ENCODE measurements at regions not wholly inside any gene's neighbourhood (a gene's known extent, or its start where the extent isn't known, plus 50 kb on each side); places are given as distances from the start of the nearest gene placed in this dataset.

DNA sequence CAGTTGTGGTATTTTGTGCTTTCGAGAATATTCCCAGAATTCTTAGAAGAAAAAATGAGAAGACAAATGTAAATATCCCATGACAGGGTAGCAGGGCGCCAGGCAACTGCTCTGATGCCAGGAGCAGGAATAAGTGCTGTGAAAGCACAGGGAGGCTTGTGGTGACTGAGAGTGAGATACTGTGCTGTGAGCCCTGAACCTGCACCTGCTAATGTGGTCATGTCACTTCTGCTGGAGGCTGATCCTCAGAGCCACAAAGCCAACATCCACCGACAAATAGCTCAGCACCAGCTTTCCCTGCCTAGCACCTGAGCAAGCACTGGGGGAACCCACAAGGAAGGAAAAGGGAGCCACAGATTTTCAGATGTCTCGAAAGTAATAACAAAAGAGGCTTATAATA is 368.6 kb upstream of the CDH4 start:
- TF ChIP-seq, protein P1, sequence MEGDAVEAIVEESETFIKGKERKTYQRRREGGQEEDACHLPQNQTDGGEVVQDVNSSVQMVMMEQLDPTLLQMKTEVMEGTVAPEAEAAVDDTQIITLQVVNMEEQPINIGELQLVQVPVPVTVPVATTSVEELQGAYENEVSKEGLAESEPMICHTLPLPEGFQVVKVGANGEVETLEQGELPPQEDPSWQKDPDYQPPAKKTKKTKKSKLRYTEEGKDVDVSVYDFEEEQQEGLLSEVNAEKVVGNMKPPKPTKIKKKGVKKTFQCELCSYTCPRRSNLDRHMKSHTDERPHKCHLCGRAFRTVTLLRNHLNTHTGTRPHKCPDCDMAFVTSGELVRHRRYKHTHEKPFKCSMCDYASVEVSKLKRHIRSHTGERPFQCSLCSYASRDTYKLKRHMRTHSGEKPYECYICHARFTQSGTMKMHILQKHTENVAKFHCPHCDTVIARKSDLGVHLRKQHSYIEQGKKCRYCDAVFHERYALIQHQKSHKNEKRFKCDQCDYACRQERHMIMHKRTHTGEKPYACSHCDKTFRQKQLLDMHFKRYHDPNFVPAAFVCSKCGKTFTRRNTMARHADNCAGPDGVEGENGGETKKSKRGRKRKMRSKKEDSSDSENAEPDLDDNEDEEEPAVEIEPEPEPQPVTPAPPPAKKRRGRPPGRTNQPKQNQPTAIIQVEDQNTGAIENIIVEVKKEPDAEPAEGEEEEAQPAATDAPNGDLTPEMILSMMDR (IDR thresholded peaks at IDR 0.05), result no peak
- Histone ChIP-seq H3K36me3 (ENCODE audit: low read depth) (no peaks in the 10 kb centered on the region), H3K4me1 (ENCODE audit: low read depth) (no peaks in the 10 kb centered on the region), H3K4me3 (no peak overlapping the region), H3K9me3 (no peaks in the 10 kb centered on the region)
- intact Hi-C loops (cut with DNase I, micrococcal nuclease), result no loop called here
- ATAC-seq (no peak), DNase-seq (no peak)

DNA sequence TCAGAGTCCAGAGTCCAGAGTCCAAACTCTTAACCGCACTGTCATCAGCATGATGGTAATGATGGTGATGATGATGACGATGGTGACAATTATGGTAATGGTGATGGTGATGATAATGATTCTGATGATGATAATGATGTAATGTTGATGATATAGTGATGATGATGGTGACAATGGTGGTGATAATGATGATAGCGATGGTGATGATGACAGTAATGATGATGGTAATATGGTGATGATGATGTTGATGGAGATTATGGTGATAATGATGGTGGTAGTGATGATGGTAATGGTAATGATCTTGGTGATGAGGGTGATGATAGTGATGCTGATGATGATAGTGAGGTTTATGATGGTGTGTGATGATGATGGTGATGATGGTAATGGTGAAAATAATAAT is 367.8 kb upstream of the CDH4 start:
- H3K36me3 ChIP-seq (ENCODE audit: low read depth), result no peaks in the 10 kb centered on the region
- no peak for ATAC-seq
- no peaks in the 10 kb centered on the region for H3K4me1 ChIP-seq (ENCODE audit: low read depth)
- TF ChIP-seq, protein P1 (IDR thresholded peaks at IDR 0.05), result no peak
- peaks cover under 1% of the 10 kb centered on the region for H3K9me3 ChIP-seq
- H3K4me3 ChIP-seq, result no peak overlapping the region
- no peak for DNase-seq
- intact Hi-C loops (cut with DNase I, micrococcal nuclease), result no loop called here

DNA sequence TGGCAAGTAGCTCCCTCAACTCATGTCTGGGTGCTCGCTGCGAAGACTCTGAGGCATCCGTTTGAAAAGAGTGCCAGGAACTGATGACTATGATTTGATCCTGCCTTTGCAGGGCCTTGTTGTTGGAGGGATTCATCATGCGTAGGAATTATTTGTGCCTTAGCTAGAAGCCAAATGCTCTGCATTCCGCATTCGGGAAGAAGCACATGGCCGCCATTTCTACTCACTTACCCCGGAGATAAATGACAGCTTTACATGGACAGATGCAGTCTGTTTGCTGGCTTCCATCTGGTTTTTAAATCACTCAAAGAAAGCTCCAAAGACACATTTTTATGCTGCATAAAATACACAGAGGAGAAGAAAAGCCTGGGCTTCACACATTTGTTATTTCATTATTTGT is 363.3 kb upstream of the CDH4 start:
- H3K9me3 ChIP-seq, result peaks cover 11% of the 10 kb centered on the region
- H3K36me3 ChIP-seq (ENCODE audit: low read depth), result no peaks in the 10 kb centered on the region
- no peak overlapping the region for H3K4me3 ChIP-seq
- no peaks in the 10 kb centered on the region for H3K4me1 ChIP-seq (ENCODE audit: low read depth)
- ATAC-seq (no peak), DNase-seq (no peak)
- TF ChIP-seq, protein P1 (IDR thresholded peaks at IDR 0.05), result no peak
- intact Hi-C loops (cut with DNase I, micrococcal nuclease), result no loop called here

DNA sequence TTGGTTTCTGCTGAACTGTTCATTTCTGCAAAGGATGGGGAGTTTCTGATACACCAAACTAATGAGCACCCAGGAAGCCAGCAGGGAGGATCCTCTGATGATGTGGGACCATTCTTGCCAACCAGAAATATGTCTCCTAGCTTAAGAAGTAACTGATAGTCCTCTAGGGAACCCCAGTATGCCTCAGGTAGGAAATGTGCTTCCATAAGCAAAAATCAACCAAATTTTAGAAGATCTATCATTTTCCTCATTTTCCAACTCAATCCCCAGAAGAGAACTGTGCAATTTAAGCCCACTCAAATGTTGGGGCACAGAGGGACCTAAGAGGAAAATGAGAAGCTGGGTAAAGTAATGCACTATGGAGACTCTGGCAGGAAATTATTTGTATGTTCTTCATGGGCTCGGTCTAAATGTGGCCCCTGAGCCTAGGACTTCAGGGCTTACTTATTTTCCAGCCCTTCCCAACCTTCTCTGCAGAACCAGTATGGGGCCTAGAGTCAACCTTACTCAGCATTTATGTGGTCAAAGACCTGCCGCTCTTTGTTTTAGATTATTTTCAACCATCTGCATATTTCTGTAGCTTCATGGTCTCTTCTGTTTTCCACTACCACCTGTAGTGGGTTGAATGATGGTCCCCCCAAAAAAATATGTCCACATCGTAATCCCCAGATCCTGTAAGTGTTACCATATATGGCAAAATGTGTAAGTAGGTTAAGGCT is 359.8 kb upstream of the CDH4 start:
- ATAC-seq (no peak), DNase-seq (no peak)
- no peak overlapping the region for H3K4me3 ChIP-seq
- TF ChIP-seq, protein P1 (IDR thresholded peaks at IDR 0.05), result no peak
- H3K9me3 ChIP-seq, result peaks cover 11% of the 10 kb centered on the region
- intact Hi-C loops (cut with DNase I, micrococcal nuclease), result no loop called here
- H3K4me1 ChIP-seq (ENCODE audit: low read depth), result no peaks in the 10 kb centered on the region
- no peaks in the 10 kb centered on the region for H3K36me3 ChIP-seq (ENCODE audit: low read depth)

DNA sequence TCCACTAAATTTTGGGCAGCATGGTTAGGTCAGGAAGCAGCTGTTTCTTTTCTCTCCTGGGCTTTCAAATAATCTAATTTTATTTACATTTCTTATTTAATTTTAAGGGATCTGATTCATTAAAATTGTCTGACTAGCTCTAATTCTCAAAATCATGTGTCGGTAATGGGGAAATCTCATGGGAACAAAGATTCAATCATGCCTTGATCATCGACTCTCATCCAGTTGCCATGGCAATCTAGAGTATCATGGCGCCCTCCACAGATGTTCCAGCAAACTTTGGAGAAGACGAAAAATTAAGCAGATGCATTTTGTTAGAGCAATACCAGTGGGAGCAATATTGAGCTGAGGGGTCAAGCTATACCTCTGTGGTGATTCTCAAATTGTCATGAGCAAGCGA is 358.0 kb upstream of the CDH4 start:
- no peaks in the 10 kb centered on the region for H3K4me1 ChIP-seq (ENCODE audit: low read depth)
- DNase-seq (no peak), ATAC-seq (no peak)
- no peak overlapping the region for H3K4me3 ChIP-seq
- TF ChIP-seq, protein P1 (IDR thresholded peaks at IDR 0.05), result no peak
- intact Hi-C loops (cut with DNase I, micrococcal nuclease), result no loop called here
- no peaks in the 10 kb centered on the region for H3K36me3 ChIP-seq (ENCODE audit: low read depth)
- H3K9me3 ChIP-seq, result peaks cover 11% of the 10 kb centered on the region
